NCI-H2196 treated with DMSO at 0.1 percent for 48 hours (cell line): ENCODE measurements at regions not wholly inside any gene's neighbourhood (a gene's known extent, or its start where the extent isn't known, plus 50 kb on each side); places are given as distances from the start of the nearest gene placed in this dataset.

Experiments used
- DNase-seq: peaks from one replicate; lab custom pipeline; 2025; ENCODE audit not compliant: unreplicated experiment; lab: John Stamatoyannopoulos, UW

- no peak for DNase-seq
Observed at GRCh38 chr18:66150650-66151049, 399.8 kb downstream of the CDH7 start.

DNA sequence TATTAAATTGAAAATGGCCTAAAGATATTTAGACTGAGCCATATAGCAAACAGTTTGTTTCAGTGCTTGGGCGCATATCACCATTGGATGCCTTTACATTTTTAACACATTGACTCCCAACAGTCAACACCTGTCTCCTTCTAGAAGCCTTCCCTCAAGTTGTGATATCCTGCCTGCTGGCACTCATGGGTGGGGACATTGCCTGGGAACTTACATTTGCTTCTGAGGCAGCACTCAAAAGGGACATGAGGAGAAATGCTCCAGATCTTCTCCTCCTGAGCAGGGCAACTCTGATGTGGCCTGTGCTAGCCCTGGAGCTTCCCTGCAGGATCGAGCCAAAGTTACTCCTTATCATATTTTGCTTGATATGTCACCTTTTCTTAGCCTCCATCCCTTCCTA is 392.2 kb downstream of the CDH7 start:
- no peak for DNase-seq

- DNase-seq: no peak
Observed at GRCh38 chr18:66141716-66142115, 390.9 kb downstream of the CDH7 start.

DNA sequence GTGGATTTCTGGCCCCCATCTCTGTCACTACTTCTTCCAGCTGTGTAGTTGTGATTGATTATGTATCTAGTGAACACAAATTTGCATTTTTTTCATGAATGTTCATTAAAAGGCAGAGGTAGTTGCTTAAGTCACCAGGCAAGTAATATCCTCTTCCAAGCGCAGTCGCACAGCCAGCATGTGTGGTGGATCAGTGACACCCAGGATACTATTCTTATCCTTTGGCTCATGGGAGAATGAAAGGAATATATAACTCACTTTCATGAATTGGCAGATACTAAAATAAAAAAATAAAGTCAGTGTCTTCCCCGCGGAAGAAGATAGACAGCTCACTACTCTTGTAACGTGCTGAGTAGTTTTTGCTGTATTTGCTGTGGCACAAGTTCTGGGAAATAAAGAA is 387.8 kb downstream of the CDH7 start:
- DNase-seq: no peak

- no peak for DNase-seq
Observed at GRCh38 chr18:66136039-66136438, 385.2 kb downstream of the CDH7 start.

- no peak for DNase-seq
Observed at GRCh38 chr18:66129248-66129647, 378.4 kb downstream of the CDH7 start.

GRCh38 chr18:66126266-66126665 is 375.5 kb downstream of the CDH7 start:
- DNase-seq: no peak

- DNase-seq: no peak
Observed at GRCh38 chr18:66124394-66124793, 373.6 kb downstream of the CDH7 start.

- DNase-seq: no peak
Observed at GRCh38 chr18:66119347-66119746, 368.5 kb downstream of the CDH7 start.

DNA sequence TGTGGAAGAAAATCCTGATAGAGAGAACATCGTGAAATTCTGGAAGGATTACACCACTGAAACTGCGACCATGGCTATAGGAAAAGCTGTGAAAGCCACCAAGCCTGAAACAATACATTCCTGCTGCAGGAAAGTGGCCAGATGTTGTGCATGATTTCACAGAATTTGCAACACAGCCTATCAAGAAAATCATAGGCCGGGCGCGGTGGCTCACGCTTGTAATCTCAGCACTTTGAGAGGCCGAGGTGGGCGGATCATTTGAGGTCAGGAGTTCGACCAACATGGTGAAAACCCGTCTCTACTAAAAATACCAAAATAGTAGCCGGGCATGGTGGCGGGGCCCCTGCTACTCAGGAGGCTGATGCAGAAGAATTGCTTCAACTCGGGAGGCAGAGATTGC is 360.2 kb downstream of the CDH7 start:
- no peak for DNase-seq

DNA sequence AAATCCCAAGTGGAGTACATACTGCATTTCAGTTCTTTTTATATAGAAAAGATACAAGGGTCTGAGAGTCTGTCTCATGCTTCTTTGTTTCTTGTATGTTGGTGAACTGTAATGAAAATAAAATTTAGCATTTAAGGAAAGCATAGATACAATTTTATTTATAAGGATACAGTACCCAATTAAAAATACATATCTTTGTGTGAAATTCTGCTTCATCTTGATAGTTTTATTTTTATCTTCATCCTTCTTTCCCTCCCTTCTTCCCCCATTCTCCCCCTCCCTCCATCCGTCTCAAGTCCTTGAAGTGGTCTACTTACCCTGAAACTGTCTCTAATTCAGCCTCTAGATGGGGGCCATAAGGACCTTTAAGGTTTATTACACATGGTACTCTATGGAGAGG is 359.8 kb downstream of the CDH7 start:
- no peak for DNase-seq

DNA sequence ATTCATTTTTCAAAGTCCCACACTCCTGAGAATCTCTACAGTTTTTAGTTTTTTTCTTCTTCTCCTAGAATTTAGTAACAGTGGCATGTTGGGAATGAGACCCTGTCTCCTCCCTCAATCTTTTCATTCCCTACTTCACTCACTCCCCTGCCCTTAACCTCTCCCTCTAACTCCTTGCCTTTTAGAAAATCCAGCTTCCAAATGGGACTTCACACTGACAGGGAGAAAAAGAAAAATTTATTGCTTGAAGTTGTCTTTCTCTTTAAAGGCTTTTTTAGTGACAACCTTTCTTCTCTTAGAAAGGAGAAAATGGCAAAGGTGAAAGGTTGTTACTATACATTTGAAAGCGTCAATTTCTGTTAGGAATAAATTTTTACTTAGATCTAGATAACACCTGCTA is 359.2 kb downstream of the CDH7 start:
- no peak for DNase-seq

DNA sequence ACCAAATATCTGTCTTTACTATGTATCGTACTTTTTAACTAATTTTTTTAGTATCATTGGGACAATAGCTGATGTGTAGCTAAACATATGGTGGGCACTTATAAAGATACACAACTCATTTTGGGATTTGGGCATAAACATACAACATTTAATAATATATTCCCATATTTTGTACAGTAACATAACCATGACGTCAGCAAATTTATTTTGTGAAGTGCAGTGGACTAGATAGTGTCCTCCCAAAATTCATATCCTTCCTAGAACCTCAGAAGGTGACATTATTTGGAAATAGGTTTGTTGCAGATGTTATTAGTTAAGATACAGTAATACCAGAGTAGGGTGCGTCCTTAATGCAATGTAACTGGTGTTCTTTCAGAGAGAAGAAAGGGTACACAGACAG is 356.7 kb downstream of the CDH7 start:
- DNase-seq: no peak

- DNase-seq: no peak
Observed at GRCh38 chr18:66105016-66105415, 354.2 kb downstream of the CDH7 start.

DNA sequence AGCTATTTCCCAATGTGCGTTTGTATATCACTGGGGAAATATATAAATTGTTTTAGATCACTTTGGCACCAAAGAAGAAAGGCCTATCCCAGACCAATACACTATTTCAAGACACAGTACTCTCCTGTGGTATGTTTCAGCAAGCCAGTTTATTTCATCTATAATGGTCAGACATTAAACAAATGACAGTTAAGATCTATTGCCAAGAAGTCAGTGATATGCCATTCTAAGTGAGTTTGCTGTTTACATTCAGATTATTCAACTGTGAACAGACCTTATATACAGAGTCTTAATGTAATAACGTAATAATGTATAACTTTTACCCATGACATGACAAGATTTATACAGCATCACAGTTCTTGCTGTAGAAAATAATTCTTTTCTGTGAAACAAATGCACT is 352.7 kb downstream of the CDH7 start:
- DNase-seq: no peak

- no peak for DNase-seq
Observed at GRCh38 chr18:66083078-66083477, 332.3 kb downstream of the CDH7 start.

GRCh38 chr18:66078925-66079800 is 328.4 kb downstream of the CDH7 start:
- no peak for DNase-seq

- no peak for DNase-seq
Observed at GRCh38 chr18:66077066-66077465, 326.3 kb downstream of the CDH7 start.

DNA sequence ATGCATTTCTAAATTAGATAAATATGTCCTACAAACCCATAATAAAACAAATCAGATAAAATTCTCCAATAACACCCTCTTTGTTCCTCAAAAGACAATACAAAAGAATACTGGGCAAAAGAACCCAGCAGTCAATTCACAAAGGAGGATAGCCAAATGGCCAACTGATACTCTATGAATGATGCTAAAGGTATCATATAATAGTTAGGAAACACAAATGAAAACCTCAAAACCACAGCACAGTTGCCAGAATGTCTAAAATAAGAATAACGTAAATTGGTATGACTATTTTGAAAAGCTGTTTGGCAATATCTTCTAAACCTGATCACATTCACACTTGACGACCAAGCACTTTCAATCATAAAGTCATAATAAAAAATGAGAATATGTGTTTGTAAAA is 315.4 kb downstream of the CDH7 start:
- DNase-seq: no peak

- no peak for DNase-seq
Observed at GRCh38 chr18:66048406-66048805, 297.6 kb downstream of the CDH7 start.

- DNase-seq: no peak
Observed at GRCh38 chr18:66046032-66046602, 295.3 kb downstream of the CDH7 start.

GRCh38 chr18:66043009-66043408 is 292.2 kb downstream of the CDH7 start:
- no peak for DNase-seq

GRCh38 chr18:66013969-66014368 is 263.2 kb downstream of the CDH7 start:
- no peak for DNase-seq
